Lung (tissue), 11 donors: ENCODE measurements at regions not wholly inside any gene's neighbourhood (a gene's known extent, or its start where the extent isn't known, plus 50 kb on each side); places are given as distances from the start of the nearest gene placed in this dataset.

Experiments used
- ATAC-seq: fragments of 200-7000 bp; cut with Tn5 transposase; one replicate; pipeline ENCODE4 v1.9.1; 2020; ENCODE audit warnings: moderate number of reproducible peaks; ENCODE audit not compliant: insufficient read depth, low FRiP score
- DNase-seq, 3 donors: peaks; one replicate each; pipeline ENCODE4 v3.0.0-alpha.2; 2013 to 2017
- H3K27ac ChIP-seq, 2 donors: one replicate each; pipeline ENCODE4 v1.5.1; 2013; ENCODE audit warnings: mild to moderate bottlenecking in 2 of 2, moderate library complexity in 2 of 2, control low read depth in 1 of 2, inconsistent platforms in 1 of 2, low read depth in 1 of 2, low read length in 1 of 2
- H3K27me3 ChIP-seq, 3 donors: one replicate each; pipeline ENCODE4 v1.5.1; 2013; ENCODE audit warnings: low read length in 2 of 3; ENCODE audit not compliant: control insufficient read depth in 3 of 3, insufficient read depth in 3 of 3
- H3K36me3 ChIP-seq, 4 donors: one replicate each; pipeline ENCODE4 v1.5.1; 2013; ENCODE audit warnings: low read length in 4 of 4, mild to moderate bottlenecking in 1 of 4, moderate library complexity in 1 of 4; ENCODE audit not compliant: control insufficient read depth in 4 of 4, insufficient read depth in 4 of 4
- H3K4me1 ChIP-seq, 5 donors: one replicate each; pipeline ENCODE4 v1.5.1; 2013; ENCODE audit warnings: low read length in 5 of 5, mild to moderate bottlenecking in 2 of 5, moderate library complexity in 1 of 5; ENCODE audit not compliant: control insufficient read depth in 5 of 5, insufficient read depth in 5 of 5
- H3K4me3 ChIP-seq: one replicate; pipeline ENCODE4 v1.5.1; 2013; ENCODE audit warnings: mild to moderate bottlenecking, control low read depth, moderate library complexity
- H3K9ac ChIP-seq, 2 donors: one replicate each; pipeline ENCODE4 v1.5.1; 2013; ENCODE audit warnings: low read length in 2 of 2, control low read depth in 1 of 2; ENCODE audit not compliant: insufficient read depth in 1 of 2
- H3K9me3 ChIP-seq, 4 donors: one replicate each; pipeline ENCODE4 v1.5.1; 2013; ENCODE audit warnings: low read length in 3 of 4, mild to moderate bottlenecking in 1 of 4, moderate library complexity in 1 of 4; ENCODE audit not compliant: control insufficient read depth in 4 of 4, insufficient read depth in 3 of 4
- WGBS, 2 donors: extraction: QIAGEN DNeasy Blood & Tissue Kit; methylation state at CpG; one replicate each; pipeline ENCODE4 v1.1.7; 2013; 5-methylcytosine and 5-hydroxymethylcytosine counted together
- TF ChIP-seq, protein P1 (sequence below): IDR thresholded peaks from 2 replicates; pipeline ENCODE4 v1.5.1; 2012; ENCODE audit warnings: mild to moderate bottlenecking; ENCODE audit errors: control extremely low read depth, extremely low read depth
- donor health status: control.
- donor health status: control.
- donor health status: Bipolar disorder and iron deficiency.
- donor health status: healthy.
- donor health status: DM: yes; HTN: yes; CAD: no.

DNA sequence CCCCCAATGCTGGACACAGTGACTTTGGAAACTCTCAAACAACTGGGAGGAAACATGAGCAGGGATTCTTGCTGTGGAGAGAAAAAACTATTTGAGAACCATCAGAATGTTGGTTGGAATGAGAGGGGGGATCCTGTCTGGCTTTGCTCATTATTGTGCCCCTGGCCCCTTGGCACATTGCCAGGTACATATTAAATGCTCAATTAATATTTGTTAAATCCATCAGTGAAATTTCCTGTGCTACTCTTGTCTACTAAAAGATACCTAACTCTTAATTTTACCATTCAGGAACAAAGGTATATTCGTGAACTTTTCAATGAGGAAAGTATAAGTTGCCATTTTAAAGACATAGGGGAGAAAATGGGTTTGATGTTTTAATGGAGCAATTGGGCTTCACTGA lies 329.4 kb downstream of the OTUD1 start:
- TF ChIP-seq, protein P1, sequence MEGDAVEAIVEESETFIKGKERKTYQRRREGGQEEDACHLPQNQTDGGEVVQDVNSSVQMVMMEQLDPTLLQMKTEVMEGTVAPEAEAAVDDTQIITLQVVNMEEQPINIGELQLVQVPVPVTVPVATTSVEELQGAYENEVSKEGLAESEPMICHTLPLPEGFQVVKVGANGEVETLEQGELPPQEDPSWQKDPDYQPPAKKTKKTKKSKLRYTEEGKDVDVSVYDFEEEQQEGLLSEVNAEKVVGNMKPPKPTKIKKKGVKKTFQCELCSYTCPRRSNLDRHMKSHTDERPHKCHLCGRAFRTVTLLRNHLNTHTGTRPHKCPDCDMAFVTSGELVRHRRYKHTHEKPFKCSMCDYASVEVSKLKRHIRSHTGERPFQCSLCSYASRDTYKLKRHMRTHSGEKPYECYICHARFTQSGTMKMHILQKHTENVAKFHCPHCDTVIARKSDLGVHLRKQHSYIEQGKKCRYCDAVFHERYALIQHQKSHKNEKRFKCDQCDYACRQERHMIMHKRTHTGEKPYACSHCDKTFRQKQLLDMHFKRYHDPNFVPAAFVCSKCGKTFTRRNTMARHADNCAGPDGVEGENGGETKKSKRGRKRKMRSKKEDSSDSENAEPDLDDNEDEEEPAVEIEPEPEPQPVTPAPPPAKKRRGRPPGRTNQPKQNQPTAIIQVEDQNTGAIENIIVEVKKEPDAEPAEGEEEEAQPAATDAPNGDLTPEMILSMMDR: no peak
- no peaks in the 10 kb centered on the region for H3K27me3 ChIP-seq
- WGBS, 2 donors: 88 to 89% methylated on average over 1 of the region's 1 CpG
- no peak overlapping the region for H3K4me3 ChIP-seq
- no peaks in the 10 kb centered on the region for H3K36me3 ChIP-seq
- H3K9ac ChIP-seq: no peak overlapping the region
- DNase-seq (no peak), ATAC-seq (no peak)
- H3K27ac ChIP-seq: no peak overlapping the region
- no peaks in the 10 kb centered on the region for H3K4me1 ChIP-seq
- no peaks in the 10 kb centered on the region for H3K9me3 ChIP-seq

DNA sequence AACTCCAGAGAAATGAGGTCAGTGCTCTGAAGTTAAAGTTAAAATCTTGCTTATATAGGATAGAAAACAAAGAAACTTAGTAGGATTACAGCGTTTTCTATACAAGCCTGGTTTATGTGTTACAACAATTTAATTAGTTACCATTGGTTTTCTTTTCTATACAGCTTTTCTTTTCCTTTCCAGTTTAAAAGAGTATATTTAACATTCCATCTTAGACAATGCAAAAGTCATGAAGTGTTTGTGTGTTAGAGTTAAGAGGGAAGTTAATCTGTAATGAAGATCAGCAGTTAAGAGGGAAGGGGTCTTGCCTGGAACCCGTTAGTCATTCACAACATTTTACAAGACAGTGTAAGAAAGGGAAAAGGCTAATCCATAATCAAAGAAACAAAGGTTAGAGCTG lies 338.3 kb downstream of the OTUD1 start:
- ATAC-seq (no peak), DNase-seq (peak in 1 of 3 donors; percentile 9)
- TF ChIP-seq, protein P1: no peak
- Histone ChIP-seq H3K36me3 (no peaks in the 10 kb centered on the region), H3K27ac (no peak overlapping the region), H3K4me3 (no peak overlapping the region), H3K9me3 (peaks cover 0 to 4% (median 0%) of the 10 kb centered on the region in 4 donors), H3K27me3 (no peaks in the 10 kb centered on the region), H3K4me1 (no peaks in the 10 kb centered on the region), H3K9ac (no peak overlapping the region)
- 61 to 62% methylated on average over 2 of the region's 2 CpGs for WGBS, 2 donors

DNA sequence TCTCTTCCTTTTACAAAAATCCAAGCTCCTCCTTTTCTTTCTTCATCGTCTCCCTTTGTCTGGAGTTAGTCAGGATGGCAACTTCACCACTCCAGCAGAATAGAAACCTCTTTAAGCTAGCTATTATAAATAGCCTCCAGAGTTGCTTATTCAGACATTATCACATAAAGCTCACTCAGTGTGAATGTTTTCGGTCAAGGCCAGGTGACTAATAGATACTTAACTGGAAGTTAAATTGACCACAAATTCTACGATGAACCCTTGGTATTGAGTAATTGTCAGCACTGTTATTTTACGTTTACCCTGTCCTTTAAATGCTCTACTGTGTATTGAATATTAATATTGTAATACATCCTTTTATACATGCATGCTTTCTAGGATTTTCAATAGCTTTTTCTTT lies 340.4 kb downstream of the OTUD1 start:
- H3K4me3 ChIP-seq: no peak overlapping the region
- ATAC-seq: no peak
- DNase-seq: no peak
- no peak overlapping the region for H3K9ac ChIP-seq
- no peak overlapping the region for H3K27ac ChIP-seq
- no peaks in the 10 kb centered on the region for H3K4me1 ChIP-seq
- H3K9me3 ChIP-seq: peaks cover 0 to 1% (median 0%) of the 10 kb centered on the region in 4 donors
- H3K36me3 ChIP-seq: no peaks in the 10 kb centered on the region
- no peaks in the 10 kb centered on the region for H3K27me3 ChIP-seq
- WGBS, 2 donors: 73% methylated on average over 4 of the region's 4 CpGs
- TF ChIP-seq, protein P1: no peak

DNA sequence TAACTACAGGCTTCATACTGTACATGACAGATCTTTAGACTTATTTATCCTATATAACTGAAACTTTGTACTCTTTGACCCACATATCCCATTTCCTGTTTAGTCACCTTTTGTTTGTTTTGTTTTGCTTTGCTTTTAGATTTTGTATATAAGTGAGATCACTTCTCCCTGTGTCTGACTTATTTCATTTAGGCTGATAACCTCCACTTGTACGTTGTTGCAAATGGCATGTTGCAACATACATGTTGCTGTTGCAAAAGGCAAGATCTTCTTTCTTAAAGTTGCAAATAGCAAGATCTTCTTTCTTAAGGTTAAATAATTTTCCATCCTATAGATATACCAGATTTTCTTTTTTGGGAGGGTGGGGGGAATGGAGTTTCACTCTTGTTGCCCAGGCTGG lies 341.5 kb downstream of the OTUD1 start:
- Histone ChIP-seq H3K27me3 (no peaks in the 10 kb centered on the region), H3K9ac (no peak overlapping the region), H3K9me3 (no peaks in the 10 kb centered on the region), H3K4me1 (no peaks in the 10 kb centered on the region), H3K27ac (no peak overlapping the region), H3K36me3 (no peaks in the 10 kb centered on the region), H3K4me3 (no peak overlapping the region)
- TF ChIP-seq, protein P1: no peak
- WGBS, 2 donors: 25 to 34% methylated on average over 1 of the region's 1 CpG
- ATAC-seq: no peak
- no peak for DNase-seq
